Duodenal mucosa (tissue), 2 donors: ENCODE measurements at regions not wholly inside any gene's neighbourhood (a gene's known extent, or its start where the extent isn't known, plus 50 kb on each side); places are given as distances from the start of the nearest gene placed in this dataset.

Source experiments
- H3K27ac ChIP-seq: one replicate; pipeline ENCODE4 v1.7.0; 2013; ENCODE audit warnings: low read depth, low read length
- H3K27me3 ChIP-seq, 2 donors: one replicate each; pipeline ENCODE4 v1.7.0; 2013; ENCODE audit warnings: low read length in 2 of 2, control low read depth in 1 of 2; ENCODE audit not compliant: insufficient read depth in 2 of 2, control insufficient read depth in 1 of 2
- H3K36me3 ChIP-seq, 2 donors: one replicate each; pipeline ENCODE4 v1.7.0; 2013; ENCODE audit warnings: low read length in 2 of 2, control low read depth in 1 of 2; ENCODE audit not compliant: insufficient read depth in 2 of 2, control insufficient read depth in 1 of 2
- H3K4me1 ChIP-seq, 2 donors: one replicate each; pipeline ENCODE4 v1.7.0; 2013; ENCODE audit warnings: low read length in 2 of 2, control low read depth in 1 of 2; ENCODE audit not compliant: insufficient read depth in 2 of 2, control insufficient read depth in 1 of 2
- H3K4me3 ChIP-seq, 2 donors: one replicate each; pipeline ENCODE4 v1.7.0; 2013; ENCODE audit warnings: low read length in 2 of 2, low read depth in 1 of 2
- H3K9ac ChIP-seq, 2 donors: one replicate each; pipeline ENCODE4 v1.7.0; 2013; ENCODE audit warnings: low read length in 2 of 2, low read depth in 1 of 2
- H3K9me3 ChIP-seq, 2 donors: one replicate each; pipeline ENCODE4 v1.7.0; 2013; ENCODE audit warnings: low read length in 2 of 2, control low read depth in 1 of 2; ENCODE audit not compliant: control insufficient read depth in 1 of 2

- Histone ChIP-seq H3K4me1 (no peaks in the 10 kb centered on the region), H3K36me3 (no peaks in the 10 kb centered on the region), H3K9me3 (no peaks in the 10 kb centered on the region), H3K27ac (no peak overlapping the region), H3K27me3 (no peaks in the 10 kb centered on the region), H3K4me3 (no peak overlapping the region), H3K9ac (no peak overlapping the region)
Measured at GRCh38 chr2:12340164-12340563, 376.6 kb upstream of the TRIB2 start.

GRCh38 chr2:12341215-12341614 lies 375.5 kb upstream of the TRIB2 start:
- no peaks in the 10 kb centered on the region for H3K27me3 ChIP-seq
- no peak overlapping the region for H3K4me3 ChIP-seq
- H3K4me1 ChIP-seq = no peaks in the 10 kb centered on the region
- H3K9me3 ChIP-seq = no peaks in the 10 kb centered on the region
- no peaks in the 10 kb centered on the region for H3K36me3 ChIP-seq
- H3K9ac ChIP-seq = no peak overlapping the region
- H3K27ac ChIP-seq = no peak overlapping the region

DNA sequence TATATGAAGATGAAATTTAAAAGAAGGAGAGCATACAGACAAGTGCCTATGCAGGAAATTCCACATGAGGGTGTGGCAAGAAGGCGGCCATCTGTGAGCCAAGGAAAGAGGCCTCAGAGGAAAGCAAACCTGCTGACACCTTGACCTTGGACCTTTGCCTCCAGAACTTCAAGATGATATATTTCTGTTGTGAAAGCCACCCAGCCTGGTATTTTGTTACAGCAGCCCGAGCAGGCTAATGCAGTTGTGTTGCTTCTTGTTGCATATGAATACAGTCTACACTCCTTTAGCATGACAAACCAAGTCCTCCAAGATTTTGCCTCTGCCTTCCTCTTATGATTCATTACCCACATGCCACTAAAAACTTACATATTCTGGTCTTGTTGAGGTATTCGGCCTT lies 374.8 kb upstream of the TRIB2 start:
- Histone ChIP-seq H3K27ac (no peak overlapping the region), H3K9ac (no peak overlapping the region), H3K4me3 (no peak overlapping the region), H3K36me3 (no peaks in the 10 kb centered on the region), H3K27me3 (no peaks in the 10 kb centered on the region), H3K9me3 (no peaks in the 10 kb centered on the region), H3K4me1 (no peaks in the 10 kb centered on the region)

DNA sequence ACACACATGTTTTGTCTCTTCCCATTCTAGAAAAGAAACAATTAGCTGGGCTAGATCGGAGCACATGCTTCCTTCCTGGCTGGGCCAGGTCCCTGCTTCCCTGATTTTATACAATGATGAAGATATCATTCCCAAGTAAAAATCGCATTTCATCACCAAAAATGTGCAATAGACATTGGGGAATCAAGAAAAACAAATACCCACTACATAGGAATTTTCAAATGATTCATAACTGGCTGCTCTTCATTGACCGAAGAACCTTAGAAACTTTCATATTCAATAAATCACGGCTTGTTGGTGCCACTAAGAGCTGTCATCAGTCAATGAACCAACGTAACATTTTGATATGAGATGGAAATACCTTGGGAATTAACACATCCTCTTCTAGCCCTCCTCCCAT lies 373.6 kb upstream of the TRIB2 start:
- Histone ChIP-seq H3K9me3 (no peaks in the 10 kb centered on the region), H3K9ac (no peak overlapping the region), H3K27ac (no peak overlapping the region), H3K36me3 (no peaks in the 10 kb centered on the region), H3K4me3 (no peak overlapping the region), H3K27me3 (no peaks in the 10 kb centered on the region), H3K4me1 (no peaks in the 10 kb centered on the region)

- no peaks in the 10 kb centered on the region for H3K27me3 ChIP-seq
- H3K36me3 ChIP-seq = no peaks in the 10 kb centered on the region
- no peaks in the 10 kb centered on the region for H3K9me3 ChIP-seq
- H3K4me3 ChIP-seq = no peak overlapping the region
- no peak overlapping the region for H3K9ac ChIP-seq
- no peaks in the 10 kb centered on the region for H3K4me1 ChIP-seq
- no peak overlapping the region for H3K27ac ChIP-seq
Measured at GRCh38 chr2:12347066-12347493, 369.7 kb upstream of the TRIB2 start.

GRCh38 chr2:12348216-12348615 lies 368.5 kb upstream of the TRIB2 start:
- H3K4me3 ChIP-seq = no peak overlapping the region
- H3K4me1 ChIP-seq = no peaks in the 10 kb centered on the region
- no peaks in the 10 kb centered on the region for H3K9me3 ChIP-seq
- no peak overlapping the region for H3K9ac ChIP-seq
- H3K36me3 ChIP-seq = no peaks in the 10 kb centered on the region
- H3K27ac ChIP-seq = no peak overlapping the region
- no peaks in the 10 kb centered on the region for H3K27me3 ChIP-seq

GRCh38 chr2:12350821-12351220 lies 365.9 kb upstream of the TRIB2 start:
- no peaks in the 10 kb centered on the region for H3K27me3 ChIP-seq
- H3K27ac ChIP-seq = no peak overlapping the region
- no peaks in the 10 kb centered on the region for H3K9me3 ChIP-seq
- no peaks in the 10 kb centered on the region for H3K4me1 ChIP-seq
- no peaks in the 10 kb centered on the region for H3K36me3 ChIP-seq
- no peak overlapping the region for H3K9ac ChIP-seq
- H3K4me3 ChIP-seq = no peak overlapping the region

GRCh38 chr2:12352889-12353288 lies 363.8 kb upstream of the TRIB2 start:
- no peaks in the 10 kb centered on the region for H3K36me3 ChIP-seq
- no peaks in the 10 kb centered on the region for H3K4me1 ChIP-seq
- H3K27ac ChIP-seq = no peak overlapping the region
- H3K4me3 ChIP-seq = no peak overlapping the region
- no peaks in the 10 kb centered on the region for H3K27me3 ChIP-seq
- H3K9ac ChIP-seq = no peak overlapping the region
- no peaks in the 10 kb centered on the region for H3K9me3 ChIP-seq

- no peak overlapping the region for H3K9ac ChIP-seq
- H3K27ac ChIP-seq = no peak overlapping the region
- no peak overlapping the region for H3K4me3 ChIP-seq
- H3K36me3 ChIP-seq = no peaks in the 10 kb centered on the region
- H3K27me3 ChIP-seq = no peaks in the 10 kb centered on the region
- no peaks in the 10 kb centered on the region for H3K9me3 ChIP-seq
- H3K4me1 ChIP-seq = no peaks in the 10 kb centered on the region
Measured at GRCh38 chr2:12361506-12361905, 355.2 kb upstream of the TRIB2 start.

DNA sequence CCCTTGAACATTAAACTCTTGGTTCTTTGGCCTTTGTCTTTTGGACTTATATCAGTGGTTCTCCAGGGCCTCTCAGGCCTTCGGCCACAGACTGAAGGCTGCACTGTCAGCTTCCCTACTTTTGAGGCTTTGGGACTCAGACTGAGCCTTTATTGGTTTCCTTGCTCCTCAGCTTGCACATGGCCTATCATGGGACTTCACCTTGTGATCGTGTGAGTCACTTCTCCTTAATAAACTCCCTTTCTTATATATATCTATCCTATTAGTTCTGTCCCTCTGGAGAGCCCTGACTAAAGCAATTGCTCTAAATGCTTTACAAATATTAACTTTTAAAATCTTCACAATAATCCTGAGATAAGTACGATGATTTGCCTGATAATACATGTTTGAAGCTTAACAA lies 353.6 kb upstream of the TRIB2 start:
- no peaks in the 10 kb centered on the region for H3K27me3 ChIP-seq
- H3K4me1 ChIP-seq = no peaks in the 10 kb centered on the region
- H3K9me3 ChIP-seq = no peaks in the 10 kb centered on the region
- no peak overlapping the region for H3K4me3 ChIP-seq
- H3K36me3 ChIP-seq = no peaks in the 10 kb centered on the region
- H3K27ac ChIP-seq = no peak overlapping the region
- no peak overlapping the region for H3K9ac ChIP-seq

DNA sequence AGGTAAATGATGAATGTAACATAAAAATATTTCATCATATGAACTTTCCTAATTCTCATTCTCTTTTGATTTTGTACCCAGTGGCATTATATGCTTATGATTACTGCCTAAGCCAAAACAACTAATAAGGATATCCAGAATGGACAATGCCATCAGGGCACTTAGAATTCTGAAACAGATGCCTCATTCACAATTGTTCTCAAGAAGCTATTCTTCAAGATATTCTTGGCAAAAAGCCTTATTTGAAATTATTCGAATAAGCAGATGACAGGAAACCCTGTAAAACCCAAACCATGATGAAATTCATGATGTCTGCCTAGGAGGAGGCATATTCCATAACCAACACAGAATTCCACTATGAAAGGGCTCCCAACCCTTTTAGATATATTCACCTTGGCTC lies 353.2 kb upstream of the TRIB2 start:
- Histone ChIP-seq H3K27me3 (no peaks in the 10 kb centered on the region), H3K4me1 (no peaks in the 10 kb centered on the region), H3K9me3 (no peaks in the 10 kb centered on the region), H3K36me3 (no peaks in the 10 kb centered on the region), H3K4me3 (no peak overlapping the region), H3K9ac (no peak overlapping the region), H3K27ac (no peak overlapping the region)
